ENCODE measurements at regions not wholly inside any gene's neighbourhood (a gene's known extent, or its start where the extent isn't known, plus 50 kb on each side); places are given as distances from the start of the nearest gene placed in this dataset. TPM values are rescaled to one million over a fixed set of nuclear protein-coding genes. Genes with fewer than 3 reads are reported as not detected.

DNA sequence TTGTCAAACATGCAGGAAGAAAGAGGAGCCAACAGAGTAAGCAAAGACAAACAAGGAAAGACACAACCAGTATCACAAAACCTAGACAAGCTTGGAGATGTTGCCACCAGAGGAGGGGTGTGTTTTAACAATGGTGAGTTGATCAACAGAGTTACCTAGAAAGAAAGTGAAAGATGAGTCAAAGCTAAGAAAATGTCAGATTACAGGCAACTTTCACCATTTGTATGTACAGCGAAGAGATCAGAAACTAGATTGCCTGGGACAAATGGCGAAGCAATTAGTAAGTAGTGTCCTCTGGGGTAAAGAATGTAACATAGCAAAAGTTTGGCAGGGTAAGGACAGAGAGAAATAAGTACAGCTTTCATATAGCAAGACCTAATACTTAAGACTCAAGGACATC is 51.6 kb upstream of the POU3F2 start:
- H3K4me1 Mint-ChIP-seq: peaks cover 3% of the 10 kb centered on the region
- H3K4me3 Mint-ChIP-seq: no peak overlapping the region
- ATAC-seq (ENCODE audit: low read depth) (no peak), DNase-seq (no peak)
- no peak overlapping the region for H3K27ac Mint-ChIP-seq
- no peaks in the 10 kb centered on the region for H3K36me3 Mint-ChIP-seq
- peaks cover 13% of the 10 kb centered on the region for H3K27me3 Mint-ChIP-seq
- H3K9me3 Mint-ChIP-seq: no peaks in the 10 kb centered on the region
- POLR2A ChIA-PET: no interaction called here

DNA sequence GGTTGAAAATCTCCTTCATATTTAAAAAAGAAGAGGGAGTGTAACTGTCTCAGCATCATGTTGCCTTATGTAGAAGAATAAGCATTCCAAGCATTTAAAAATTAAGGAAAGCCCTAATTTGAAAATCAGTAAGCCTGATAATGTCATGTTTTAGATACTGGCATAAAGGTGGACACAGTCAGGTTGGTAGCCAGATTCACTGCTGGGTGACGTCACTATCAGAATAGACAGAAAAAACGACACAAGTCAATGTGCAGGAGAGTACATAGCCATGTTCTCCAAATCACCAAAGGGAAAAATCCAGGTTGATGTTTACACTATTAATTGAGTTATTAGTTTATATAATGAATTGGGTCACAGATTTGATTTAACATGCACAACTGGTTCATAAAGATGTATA is 50.8 kb upstream of the POU3F2 start:
- no peaks in the 10 kb centered on the region for H3K36me3 Mint-ChIP-seq

More for the DNA sequence above, 50.8 kb upstream of the POU3F2 start:
- no peak overlapping the region for H3K4me3 Mint-ChIP-seq
- DNase-seq (no peak), ATAC-seq (ENCODE audit: low read depth) (no peak)
- POLR2A ChIA-PET: no interaction called here
- no peaks in the 10 kb centered on the region for H3K9me3 Mint-ChIP-seq
- peaks cover 19% of the 10 kb centered on the region for H3K27me3 Mint-ChIP-seq
- H3K27ac Mint-ChIP-seq: no peak overlapping the region
- no peaks in the 10 kb centered on the region for H3K4me1 Mint-ChIP-seq

Small RNAs in the stretch of these regions (microRNA-seq; reads per million reads assigned to microRNA genes)
- gene MIR2113: not detected
